Testis (tissue), 2 donors: ENCODE measurements at regions not wholly inside any gene's neighbourhood (a gene's known extent, or its start where the extent isn't known, plus 50 kb on each side); places are given as distances from the start of the nearest gene placed in this dataset.

Source experiments
- POLR2A ChIP-seq: fragments of 450-650 bp; IDR thresholded peaks from one replicate; pipeline ENCODE4 v1.6.1; 2017; ENCODE audit warnings: antibody characterized with exemption, mild to moderate bottlenecking, moderate library complexity
- TF ChIP-seq, protein P1 (sequence below), 3 experiments: fragments of 450-650 bp in 2 of 3; fragments of 200-600 bp in 1 of 3; sonication (generic) in 1 of 3; IDR thresholded peaks; one replicate each; pipeline ENCODE4 v1.5.1; 2016 to 2019; ENCODE audit warnings: antibody characterized with exemption in 3 of 3, mild to moderate bottlenecking in 2 of 3, moderate library complexity in 1 of 3

DNA sequence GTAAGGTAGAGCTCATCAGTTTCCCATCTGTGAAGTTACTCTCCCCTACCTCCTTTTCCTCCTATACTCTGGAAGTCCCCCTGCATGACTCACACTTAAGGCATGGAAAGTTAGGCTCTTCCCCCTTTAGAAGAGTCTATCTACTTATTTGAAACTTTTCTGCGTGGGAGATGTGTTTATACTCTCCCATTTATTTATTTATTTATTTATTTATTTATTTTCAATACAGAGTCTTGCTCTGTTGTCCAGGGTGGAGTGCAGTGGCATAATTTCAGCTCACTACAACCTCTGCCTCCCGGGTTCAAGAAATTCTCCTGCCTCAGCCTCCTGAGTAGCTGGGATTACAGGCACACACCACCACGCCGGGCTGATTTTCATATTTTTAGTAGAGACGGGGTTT is 107.5 kb upstream of the JCAD start:
- TF ChIP-seq, protein P1, sequence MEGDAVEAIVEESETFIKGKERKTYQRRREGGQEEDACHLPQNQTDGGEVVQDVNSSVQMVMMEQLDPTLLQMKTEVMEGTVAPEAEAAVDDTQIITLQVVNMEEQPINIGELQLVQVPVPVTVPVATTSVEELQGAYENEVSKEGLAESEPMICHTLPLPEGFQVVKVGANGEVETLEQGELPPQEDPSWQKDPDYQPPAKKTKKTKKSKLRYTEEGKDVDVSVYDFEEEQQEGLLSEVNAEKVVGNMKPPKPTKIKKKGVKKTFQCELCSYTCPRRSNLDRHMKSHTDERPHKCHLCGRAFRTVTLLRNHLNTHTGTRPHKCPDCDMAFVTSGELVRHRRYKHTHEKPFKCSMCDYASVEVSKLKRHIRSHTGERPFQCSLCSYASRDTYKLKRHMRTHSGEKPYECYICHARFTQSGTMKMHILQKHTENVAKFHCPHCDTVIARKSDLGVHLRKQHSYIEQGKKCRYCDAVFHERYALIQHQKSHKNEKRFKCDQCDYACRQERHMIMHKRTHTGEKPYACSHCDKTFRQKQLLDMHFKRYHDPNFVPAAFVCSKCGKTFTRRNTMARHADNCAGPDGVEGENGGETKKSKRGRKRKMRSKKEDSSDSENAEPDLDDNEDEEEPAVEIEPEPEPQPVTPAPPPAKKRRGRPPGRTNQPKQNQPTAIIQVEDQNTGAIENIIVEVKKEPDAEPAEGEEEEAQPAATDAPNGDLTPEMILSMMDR (IDR thresholded peaks at IDR 0.05), result no peak
- no peak for TF ChIP-seq POLR2A
